Bronchial epithelial cell (primary cell): ENCODE measurements at regions not wholly inside any gene's neighbourhood (a gene's known extent, or its start where the extent isn't known, plus 50 kb on each side); places are given as distances from the start of the nearest gene placed in this dataset.
"Not testable (repeated sequence)": the region's sequence is repeated elsewhere in the genome, so short reads cannot be mapped to it uniquely, and the experiment has no call there.

ENCODE experiments used
- DNase-seq: peaks from one replicate; pipeline ENCODE4 v3.0.0-alpha.2; 2010; ENCODE audit warnings: low read depth
- FAIRE-seq: peaks from 2 replicates; lab custom pipeline; 2011; peaks lifted over from hg19 to GRCh38; lab: Jason Lieb, UNC
- H3K27me3 ChIP-seq: 2 replicates; pipeline ENCODE4 v1.5.1; 2011; ENCODE audit warnings: low read length; ENCODE audit not compliant: control insufficient read depth, insufficient read depth
- H3K36me3 ChIP-seq: 2 replicates; pipeline ENCODE4 v1.5.1; 2011; ENCODE audit warnings: low read length; ENCODE audit not compliant: control insufficient read depth, insufficient read depth
- H3K4me3 ChIP-seq: 2 replicates; pipeline ENCODE4 v1.5.1; 2011; ENCODE audit warnings: mild to moderate bottlenecking, low read depth, low read length, control low read depth

DNA sequence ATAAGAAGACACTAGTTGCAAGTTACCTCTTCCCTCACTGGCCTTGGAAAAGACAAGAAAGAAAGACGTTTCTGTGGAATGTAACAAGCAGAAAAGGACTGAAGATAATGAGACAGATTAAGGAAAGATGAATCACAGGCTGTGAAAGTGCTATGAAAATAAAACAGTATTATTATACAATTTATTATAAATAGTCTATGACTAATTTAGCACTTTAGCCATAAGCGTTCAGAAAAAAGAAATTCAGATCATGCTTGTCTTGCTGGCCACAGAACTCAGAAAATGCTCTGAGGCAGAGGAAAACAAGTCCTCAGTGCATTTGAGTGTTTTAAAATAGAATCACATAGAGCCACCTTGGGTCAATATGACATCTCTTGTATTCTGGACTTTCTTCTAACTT lies 174.8 kb upstream of the NBPF9 start:
- not testable (repeated sequence) for DNase-seq, FAIRE-seq, H3K27me3 ChIP-seq, H3K36me3 ChIP-seq, H3K4me3 ChIP-seq

DNA sequence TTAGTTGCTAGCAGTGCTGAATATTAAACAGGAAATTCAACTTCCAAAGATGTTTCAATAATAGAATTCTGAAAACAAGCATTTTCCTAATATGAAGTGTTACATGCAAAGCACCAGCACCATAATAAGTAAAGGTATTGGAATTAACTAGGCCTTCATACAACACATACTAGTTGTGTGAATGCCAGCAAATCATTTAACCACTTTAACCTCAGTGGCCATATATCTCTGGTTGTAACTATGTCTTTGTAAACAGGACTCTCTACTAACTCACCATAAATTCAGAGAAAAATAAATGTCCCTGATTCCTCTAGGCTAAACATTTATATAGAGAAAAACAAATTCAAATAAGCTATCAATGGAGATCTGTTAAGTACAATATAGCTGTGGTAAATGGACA lies 175.7 kb upstream of the NBPF9 start:
- H3K36me3 ChIP-seq, H3K4me3 ChIP-seq, H3K27me3 ChIP-seq, FAIRE-seq, DNase-seq: not testable (repeated sequence)

DNA sequence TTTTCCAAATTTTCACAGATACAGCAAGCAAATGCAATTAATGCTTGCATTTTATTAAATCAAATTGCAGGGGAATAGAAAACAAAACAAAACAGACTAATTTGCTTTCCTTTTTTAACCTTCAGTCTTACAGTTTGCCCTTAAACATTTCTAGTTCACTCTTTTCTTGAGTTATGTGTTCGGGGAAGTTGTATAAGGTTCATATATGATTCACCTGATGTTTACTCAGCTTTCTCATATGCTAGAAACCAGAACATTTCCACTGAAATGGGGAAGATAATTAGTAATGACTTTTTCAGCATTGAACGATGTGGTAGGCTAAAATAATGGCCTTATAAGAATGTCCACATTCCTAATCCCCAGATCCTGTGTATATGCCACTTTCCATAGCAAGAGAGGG lies 176.2 kb upstream of the NBPF9 start:
- DNase-seq, H3K4me3 ChIP-seq, FAIRE-seq, H3K36me3 ChIP-seq, H3K27me3 ChIP-seq: not testable (repeated sequence)

DNA sequence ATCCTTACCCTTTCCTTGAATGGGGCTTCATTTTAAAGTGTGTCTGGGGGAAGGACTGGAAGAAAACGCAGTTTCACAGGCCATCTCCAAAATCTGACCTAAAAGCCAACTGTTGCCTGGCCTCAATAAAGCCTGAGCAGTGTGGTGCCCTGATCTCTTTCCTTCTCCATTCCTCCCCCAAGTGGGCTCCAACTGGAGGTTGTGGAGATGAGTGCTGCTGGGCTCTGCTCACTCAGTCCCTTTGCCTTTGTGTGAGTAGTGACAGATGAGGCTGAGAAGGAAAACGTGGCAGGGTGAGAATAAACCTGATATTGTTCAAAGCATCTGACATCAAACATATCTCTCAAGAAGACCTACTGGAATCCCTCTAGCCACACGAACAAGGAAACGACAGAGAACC lies 181.4 kb upstream of the NBPF9 start:
- not testable (repeated sequence) for H3K4me3 ChIP-seq, H3K27me3 ChIP-seq, FAIRE-seq, DNase-seq, H3K36me3 ChIP-seq

DNA sequence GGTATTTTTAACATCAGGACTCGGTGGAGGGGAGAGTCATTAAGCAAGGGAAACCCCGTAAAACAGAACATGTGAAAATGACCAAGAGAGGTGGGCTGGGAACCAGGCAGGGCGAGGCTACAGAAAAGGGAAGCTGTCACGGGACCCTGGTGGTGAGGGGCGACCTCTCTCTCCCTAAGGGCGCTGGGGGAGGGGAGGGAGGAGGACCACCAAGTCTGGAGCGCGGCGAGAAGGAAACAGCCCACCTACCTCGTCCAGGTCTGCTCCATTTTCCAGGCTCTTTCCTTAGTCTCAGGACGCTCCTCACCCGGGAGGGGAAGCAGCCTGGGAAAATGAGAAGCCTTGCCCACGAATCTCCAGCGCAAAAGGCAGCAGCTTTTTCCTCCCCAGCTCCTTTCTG lies 181.9 kb upstream of the NBPF9 start:
- not testable (repeated sequence) for FAIRE-seq, H3K36me3 ChIP-seq, DNase-seq

DNA sequence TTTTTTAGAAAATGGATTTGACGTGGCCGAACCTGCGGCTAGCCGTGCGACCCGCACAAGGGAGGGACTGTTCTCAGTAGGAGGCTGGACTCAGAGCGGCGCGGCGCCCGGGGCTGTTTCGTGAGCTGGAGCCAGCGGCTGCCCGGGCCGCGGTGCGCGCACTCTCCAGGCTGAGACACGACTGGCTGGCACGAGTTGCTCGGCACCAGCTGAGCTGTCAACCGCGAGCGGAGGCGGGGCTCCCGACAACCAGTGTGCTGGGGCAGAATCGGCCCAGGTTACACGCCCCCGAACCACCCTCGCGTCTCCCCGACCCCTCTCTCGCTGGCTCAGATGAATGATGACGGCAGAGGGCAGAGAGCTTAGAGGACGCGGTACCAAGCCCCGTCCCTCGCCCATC lies 182.3 kb upstream of the NBPF9 start:
- H3K36me3 ChIP-seq, H3K27me3 ChIP-seq, H3K4me3 ChIP-seq, DNase-seq, FAIRE-seq: not testable (repeated sequence)

More for the DNA sequence above, 181.9 kb upstream of the NBPF9 start:
- not testable (repeated sequence) for H3K4me3 ChIP-seq, H3K27me3 ChIP-seq

DNA sequence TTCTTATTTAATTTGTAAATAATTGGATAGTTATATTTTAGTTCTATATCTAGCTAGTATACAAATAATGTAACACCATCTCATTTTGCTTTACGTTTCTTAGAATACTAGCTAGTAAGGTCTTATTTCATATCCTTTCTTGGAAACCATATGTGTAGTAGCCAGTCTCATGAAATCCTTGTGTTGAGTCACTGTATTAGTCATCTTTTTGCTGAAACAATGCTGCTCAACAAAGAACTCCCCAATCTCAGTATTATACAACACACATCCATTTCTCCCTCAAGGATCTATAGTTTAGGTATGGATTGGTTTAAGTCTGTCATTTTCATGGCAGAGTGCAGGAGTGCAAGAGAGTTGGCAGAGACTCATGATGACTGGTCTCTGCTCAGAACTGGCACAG lies 185.2 kb upstream of the NBPF9 start:
- H3K4me3 ChIP-seq, H3K27me3 ChIP-seq, FAIRE-seq: not testable (repeated sequence)

DNA sequence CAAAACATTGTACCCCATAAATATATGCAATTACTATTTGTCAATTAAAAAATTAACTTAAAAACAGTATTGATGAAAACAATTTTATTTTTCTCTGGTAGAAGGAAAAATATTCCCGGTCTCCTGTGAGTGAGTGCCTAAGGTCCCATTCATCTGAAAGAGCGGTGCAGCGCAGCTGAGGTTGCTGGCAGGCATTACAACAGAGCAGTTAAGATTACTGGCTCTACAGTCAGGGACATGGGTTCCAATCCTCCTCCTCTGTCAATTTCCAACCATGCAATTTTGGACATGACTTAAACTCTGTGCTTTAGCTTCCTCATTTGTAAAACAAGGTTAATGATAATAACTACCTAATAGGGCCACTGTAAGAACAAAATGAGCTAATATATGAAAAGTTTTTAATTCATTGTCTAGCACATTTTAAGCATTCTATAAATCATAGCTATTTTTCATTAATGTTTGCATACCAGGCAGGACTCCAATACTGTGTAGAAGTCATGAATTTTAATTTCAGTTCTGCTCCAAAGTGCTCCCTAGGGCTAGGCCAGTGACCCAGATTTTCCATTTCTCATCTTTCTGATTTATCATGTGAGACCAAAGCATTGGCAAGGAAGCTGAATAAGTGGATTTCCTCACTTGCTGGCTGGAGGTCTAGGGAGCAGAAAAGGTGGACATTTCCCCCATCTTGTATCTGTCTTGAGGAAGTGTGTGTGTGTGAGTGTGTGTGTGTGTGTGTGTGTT lies 174.2 kb upstream of the NBPF19 start:
- H3K27me3 ChIP-seq, H3K4me3 ChIP-seq, H3K36me3 ChIP-seq, DNase-seq, FAIRE-seq: not testable (repeated sequence)

More for the DNA sequence above, 185.2 kb upstream of the NBPF9 start:
- DNase-seq, H3K36me3 ChIP-seq: not testable (repeated sequence)

DNA sequence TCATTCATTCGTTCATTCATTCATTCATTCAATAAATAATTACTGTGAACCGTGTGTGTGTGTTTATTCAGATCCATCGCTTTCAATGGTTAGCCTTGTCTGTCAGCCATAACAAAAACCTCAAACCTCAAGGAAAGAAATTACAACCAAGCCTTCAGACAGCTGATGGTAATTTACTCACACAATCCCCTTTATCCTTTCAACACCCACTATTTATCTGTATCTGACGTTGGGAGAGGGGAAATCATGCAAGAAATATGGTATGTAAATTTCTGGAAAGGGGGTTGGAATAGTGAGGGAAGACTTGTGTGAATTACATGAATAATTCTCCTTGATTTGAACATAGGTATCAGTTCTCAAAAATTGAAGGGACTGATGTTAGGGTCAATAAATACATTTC lies 173.6 kb upstream of the NBPF19 start:
- H3K4me3 ChIP-seq, DNase-seq, FAIRE-seq, H3K36me3 ChIP-seq, H3K27me3 ChIP-seq: not testable (repeated sequence)

DNA sequence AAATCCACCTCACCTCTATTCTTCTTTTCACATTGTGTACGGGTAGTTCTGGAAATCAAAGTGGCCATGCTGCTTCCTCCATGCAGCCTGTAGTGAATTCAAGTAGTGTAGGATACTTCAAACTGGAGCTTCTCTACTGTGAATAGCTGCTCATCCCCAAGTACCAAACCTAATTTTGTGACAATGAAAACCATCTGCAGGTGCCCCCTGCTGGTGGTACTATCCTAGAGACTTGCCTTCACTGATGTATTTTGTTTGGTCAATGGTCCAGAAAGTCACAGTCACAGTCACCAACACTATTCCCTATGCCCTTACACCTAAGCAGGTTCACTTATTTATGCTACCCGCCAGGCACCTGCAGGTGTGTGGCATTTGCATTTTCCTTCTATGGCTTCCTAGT lies 170.0 kb upstream of the NBPF19 start:
- DNase-seq, H3K27me3 ChIP-seq, H3K4me3 ChIP-seq, H3K36me3 ChIP-seq, FAIRE-seq: not testable (repeated sequence)

DNA sequence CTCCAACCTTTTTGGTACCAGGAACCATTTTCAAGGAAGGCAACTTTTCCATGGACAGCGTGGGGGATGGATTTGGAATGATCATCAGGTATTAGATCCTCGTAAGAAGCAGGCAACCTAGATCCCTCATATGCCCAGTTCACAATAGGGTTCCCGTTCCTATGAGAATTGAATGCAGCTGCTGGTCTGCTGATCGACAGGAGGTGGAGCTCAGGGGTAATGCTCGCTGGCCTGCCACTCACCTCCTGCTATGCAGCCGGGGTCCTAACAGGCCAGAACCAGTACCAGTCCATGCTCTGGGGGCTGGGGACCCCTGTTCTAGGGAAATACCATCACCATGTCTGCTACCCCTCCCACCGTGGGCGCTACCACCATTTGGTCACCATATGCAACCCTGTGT lies 167.2 kb upstream of the NBPF19 start:
- H3K27me3 ChIP-seq, H3K36me3 ChIP-seq, H3K4me3 ChIP-seq, FAIRE-seq, DNase-seq: not testable (repeated sequence)

DNA sequence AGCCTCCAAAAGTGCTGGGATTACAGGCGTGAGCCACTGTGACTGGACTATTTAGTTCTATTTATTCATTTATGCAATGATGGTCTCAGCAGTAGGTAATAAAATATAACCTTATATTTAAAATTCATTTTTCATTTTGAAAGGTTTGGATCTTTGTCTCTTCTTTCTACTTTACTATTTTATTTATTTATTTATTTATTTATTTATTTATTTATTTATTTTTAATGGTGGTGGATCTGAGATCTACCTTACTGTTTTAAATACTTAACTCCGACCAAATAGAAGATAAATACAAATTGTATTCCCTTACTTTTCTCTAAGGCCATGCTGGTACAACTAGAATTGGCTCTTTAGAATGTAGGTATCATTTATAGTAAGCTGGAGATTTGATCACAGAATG lies 159.9 kb upstream of the NBPF19 start:
- FAIRE-seq, DNase-seq, H3K4me3 ChIP-seq, H3K27me3 ChIP-seq, H3K36me3 ChIP-seq: not testable (repeated sequence)

DNA sequence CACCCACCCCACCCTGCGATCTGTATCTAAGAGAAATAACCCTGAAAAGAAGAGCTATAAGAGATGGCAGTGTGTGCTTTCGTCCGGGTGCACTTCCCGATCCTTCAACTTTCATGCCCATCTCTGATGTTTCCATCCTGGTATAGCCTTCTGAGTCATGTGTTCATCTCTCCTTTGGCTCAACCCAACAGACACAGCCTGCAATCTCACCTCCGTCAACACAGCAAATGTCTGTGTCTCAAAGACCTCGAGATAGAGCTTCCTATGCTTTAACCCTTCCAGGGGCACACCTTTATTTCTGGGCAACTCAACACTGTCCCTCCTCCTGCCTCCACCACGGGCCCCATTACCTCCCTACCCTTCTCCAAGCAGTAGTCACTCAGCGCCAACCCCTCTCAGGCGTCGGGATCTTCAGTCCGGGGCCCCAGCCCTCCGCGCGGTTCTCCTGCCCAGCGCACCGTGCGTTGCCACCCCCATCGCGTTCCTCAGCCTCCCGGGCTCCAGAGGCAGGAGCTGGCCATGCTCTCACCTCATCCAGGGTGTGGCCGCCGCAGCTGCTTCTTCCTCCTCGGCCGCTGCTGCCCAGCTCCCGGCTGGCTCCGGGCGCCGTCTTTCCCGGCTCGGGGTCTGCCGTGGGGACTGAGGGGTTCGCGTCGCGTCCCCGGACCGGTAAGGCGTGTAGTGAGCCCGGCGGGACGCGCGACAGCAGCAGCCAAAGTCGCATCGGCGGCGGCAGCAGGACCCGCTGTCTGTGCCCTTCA lies 153.7 kb upstream of the NBPF19 start:
- FAIRE-seq, H3K36me3 ChIP-seq, H3K4me3 ChIP-seq, DNase-seq, H3K27me3 ChIP-seq: not testable (repeated sequence)

DNA sequence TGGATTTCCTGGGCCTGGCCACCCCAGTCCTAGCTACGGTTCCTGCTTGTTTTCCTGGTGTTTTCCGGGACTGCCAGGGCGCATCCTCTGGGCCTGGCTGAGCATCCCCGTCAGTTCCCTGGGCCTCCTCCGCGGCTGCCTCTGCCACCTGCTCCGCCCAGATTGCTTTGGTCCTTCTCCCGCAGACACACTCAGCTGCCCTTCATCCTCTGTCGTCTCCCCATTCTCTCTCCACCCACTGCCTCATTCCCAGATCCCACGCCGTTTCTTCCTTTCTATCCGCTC lies 153.2 kb upstream of the NBPF19 start:
- not testable (repeated sequence) for FAIRE-seq, DNase-seq, H3K4me3 ChIP-seq, H3K27me3 ChIP-seq, H3K36me3 ChIP-seq

DNA sequence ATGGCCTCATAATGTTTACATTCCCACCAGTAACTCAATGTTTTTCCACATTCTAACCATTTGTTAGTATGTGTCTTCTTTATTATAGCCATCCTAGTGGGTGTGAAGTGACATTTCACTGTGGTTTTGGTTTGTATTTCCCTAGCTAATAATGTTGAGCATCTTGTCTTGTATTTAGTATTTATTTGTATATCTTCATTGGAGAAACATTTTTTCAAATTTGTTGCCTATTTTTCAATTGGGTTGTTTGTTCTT lies 144.8 kb upstream of the NBPF19 start:
- not testable (repeated sequence) for DNase-seq, H3K36me3 ChIP-seq, H3K27me3 ChIP-seq, H3K4me3 ChIP-seq, FAIRE-seq
